ENCODE measurements at regions not wholly inside any gene's neighbourhood (a gene's known extent, or its start where the extent isn't known, plus 50 kb on each side); places are given as distances from the start of the nearest gene placed in this dataset.
"Not testable (repeated sequence)": the region's sequence is repeated elsewhere in the genome, so short reads cannot be mapped to it uniquely, and the experiment has no call there.

DNA sequence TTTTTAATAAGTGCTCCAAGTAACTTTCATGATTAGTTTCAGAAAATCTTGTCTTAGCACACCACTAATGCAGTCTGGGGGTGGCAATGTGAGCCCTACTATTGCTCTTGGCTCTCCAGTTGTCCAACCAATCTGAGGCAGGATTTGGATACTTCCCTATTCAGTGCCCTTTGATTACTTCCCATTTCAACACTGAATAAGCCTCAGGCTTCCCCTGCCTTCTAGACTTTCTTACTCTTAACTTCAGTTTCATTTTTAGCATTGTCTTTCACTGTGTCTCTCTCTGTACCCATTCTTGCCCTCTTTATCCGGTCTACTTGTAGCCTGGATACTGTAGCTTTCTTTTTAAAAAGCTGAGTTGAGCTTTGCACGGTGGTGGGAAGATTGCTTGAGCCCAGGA, 186.1 kb downstream of the C9orf152 start:
- H3K9me3 ChIP-seq, result no peaks in the 10 kb centered on the region
- no peaks in the 10 kb centered on the region for H3K36me3 ChIP-seq
- no peak overlapping the region for H3K27ac ChIP-seq
- DNase-seq (ENCODE audit: low spot score in 2 of 2), result no peak
- 72% methylated on average over 2 of the region's 2 CpGs for WGBS
- TF ChIP-seq EP300 (IDR thresholded peaks at IDR 0.05) (no peak), POLR2AphosphoS5 (IDR thresholded peaks at IDR 0.05) (no peak), POLR2A (IDR thresholded peaks at IDR 0.05) (no peak)
- TF ChIP-seq, protein P1, sequence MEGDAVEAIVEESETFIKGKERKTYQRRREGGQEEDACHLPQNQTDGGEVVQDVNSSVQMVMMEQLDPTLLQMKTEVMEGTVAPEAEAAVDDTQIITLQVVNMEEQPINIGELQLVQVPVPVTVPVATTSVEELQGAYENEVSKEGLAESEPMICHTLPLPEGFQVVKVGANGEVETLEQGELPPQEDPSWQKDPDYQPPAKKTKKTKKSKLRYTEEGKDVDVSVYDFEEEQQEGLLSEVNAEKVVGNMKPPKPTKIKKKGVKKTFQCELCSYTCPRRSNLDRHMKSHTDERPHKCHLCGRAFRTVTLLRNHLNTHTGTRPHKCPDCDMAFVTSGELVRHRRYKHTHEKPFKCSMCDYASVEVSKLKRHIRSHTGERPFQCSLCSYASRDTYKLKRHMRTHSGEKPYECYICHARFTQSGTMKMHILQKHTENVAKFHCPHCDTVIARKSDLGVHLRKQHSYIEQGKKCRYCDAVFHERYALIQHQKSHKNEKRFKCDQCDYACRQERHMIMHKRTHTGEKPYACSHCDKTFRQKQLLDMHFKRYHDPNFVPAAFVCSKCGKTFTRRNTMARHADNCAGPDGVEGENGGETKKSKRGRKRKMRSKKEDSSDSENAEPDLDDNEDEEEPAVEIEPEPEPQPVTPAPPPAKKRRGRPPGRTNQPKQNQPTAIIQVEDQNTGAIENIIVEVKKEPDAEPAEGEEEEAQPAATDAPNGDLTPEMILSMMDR (IDR thresholded peaks at IDR 0.05), result no peak
- H3K4me3 ChIP-seq, result no peak overlapping the region
- H3K4me1 ChIP-seq, result no peaks in the 10 kb centered on the region
- no peaks in the 10 kb centered on the region for H3K27me3 ChIP-seq

DNA sequence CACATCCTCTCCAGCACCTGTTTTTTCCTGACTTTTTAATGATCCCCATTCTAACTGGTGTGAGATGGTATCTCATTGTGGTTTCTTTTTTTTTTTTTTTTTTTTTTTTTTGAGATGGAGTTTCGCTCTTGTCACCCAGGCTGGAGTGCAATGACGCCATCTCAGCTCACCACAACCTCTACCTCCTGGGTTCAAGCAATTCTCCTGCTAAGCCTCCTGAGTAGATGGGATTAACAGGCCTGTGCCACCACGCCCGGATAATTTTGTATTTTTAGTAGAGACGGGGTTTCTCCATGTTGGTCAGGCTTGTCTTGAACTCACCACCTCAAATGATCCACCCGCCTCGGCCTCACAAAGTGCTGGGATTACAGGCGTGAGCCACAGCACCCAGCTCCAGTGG, 184.7 kb downstream of the C9orf152 start:
- DNase-seq (ENCODE audit: low spot score in 2 of 2); H3K27ac ChIP-seq; H3K36me3 ChIP-seq; H3K9me3 ChIP-seq; H3K4me1 ChIP-seq; H3K27me3 ChIP-seq; H3K4me3 ChIP-seq: not testable (repeated sequence)
- 94% methylated on average over 8 of the region's 8 CpGs for WGBS

DNA sequence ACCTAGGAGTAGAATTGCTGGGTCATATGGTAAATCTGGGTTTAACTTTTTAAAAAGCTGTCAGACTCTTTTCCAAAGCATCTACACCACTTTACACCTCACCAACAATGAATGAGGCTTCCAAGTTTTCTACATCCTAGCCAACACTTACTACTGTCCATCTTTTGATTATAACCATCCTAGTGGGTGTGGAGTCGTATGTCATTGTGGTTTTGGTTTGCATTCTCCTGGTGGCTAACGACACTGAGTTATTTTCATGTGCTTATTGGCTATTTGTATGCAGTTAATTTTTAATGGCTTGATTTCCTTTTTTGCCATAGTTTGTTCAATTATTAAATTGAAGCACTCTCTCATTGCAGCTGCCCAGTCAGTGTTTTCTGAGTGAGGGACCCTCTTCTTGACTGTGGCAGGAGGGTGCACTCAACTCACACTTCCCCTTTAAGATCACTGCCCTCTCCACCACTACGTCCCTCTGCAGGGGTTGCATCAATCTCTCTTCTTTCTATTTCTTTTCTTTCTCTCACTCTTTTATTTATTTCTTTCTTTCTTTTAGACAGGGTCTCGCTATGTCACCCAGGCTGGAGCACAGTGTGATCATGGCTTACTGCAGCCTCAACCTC, 182.3 kb downstream of the C9orf152 start:
- no peaks in the 10 kb centered on the region for H3K36me3 ChIP-seq
- 89% methylated on average over 4 of the region's 4 CpGs for WGBS
- no peaks in the 10 kb centered on the region for H3K27me3 ChIP-seq
- no peak overlapping the region for H3K27ac ChIP-seq
- TF ChIP-seq POLR2A (IDR thresholded peaks at IDR 0.05) (no peak), POLR2AphosphoS5 (IDR thresholded peaks at IDR 0.05) (no peak), EP300 (IDR thresholded peaks at IDR 0.05) (no peak)
- TF ChIP-seq, protein P1 (IDR thresholded peaks at IDR 0.05), result no peak
- no peak overlapping the region for H3K4me3 ChIP-seq
- peaks cover 17% of the 10 kb centered on the region for H3K4me1 ChIP-seq
- DNase-seq (ENCODE audit: low spot score in 2 of 2), result no peak
- no peaks in the 10 kb centered on the region for H3K9me3 ChIP-seq

DNA sequence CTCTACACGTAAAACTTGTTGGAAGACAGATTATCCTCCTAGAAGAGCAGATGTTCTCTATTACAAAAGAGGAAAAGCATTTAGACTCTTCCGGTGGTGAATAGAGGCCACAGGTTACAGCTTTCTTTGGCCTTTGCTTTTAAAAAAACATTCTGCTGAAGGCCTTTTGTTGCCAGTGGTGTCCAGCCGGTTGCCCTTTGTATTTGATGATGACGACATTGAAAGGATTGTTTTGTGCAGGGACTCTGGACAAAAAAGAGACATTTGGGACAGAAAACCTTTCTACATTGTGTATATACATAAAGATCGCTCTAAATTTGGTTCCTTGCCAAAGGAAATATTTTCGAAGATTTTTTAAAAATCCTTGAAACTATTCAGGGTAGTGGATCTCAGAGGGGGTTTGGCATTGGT, 180.3 kb downstream of the C9orf152 start:
- Histone ChIP-seq H3K36me3 (no peaks in the 10 kb centered on the region), H3K9me3 (no peaks in the 10 kb centered on the region), H3K4me1 (peaks cover 17% of the 10 kb centered on the region), H3K27ac (no peak overlapping the region), H3K27me3 (no peaks in the 10 kb centered on the region), H3K4me3 (no peak overlapping the region)
- TF ChIP-seq POLR2A (IDR thresholded peaks at IDR 0.05) (no peak), POLR2AphosphoS5 (IDR thresholded peaks at IDR 0.05) (no peak), EP300 (IDR thresholded peaks at IDR 0.05) (no peak)
- TF ChIP-seq, protein P1 (IDR thresholded peaks at IDR 0.05), result no peak
- no peak for DNase-seq (ENCODE audit: low spot score in 2 of 2)
- WGBS, result 54% methylated on average over 6 of the region's 6 CpGs

DNA sequence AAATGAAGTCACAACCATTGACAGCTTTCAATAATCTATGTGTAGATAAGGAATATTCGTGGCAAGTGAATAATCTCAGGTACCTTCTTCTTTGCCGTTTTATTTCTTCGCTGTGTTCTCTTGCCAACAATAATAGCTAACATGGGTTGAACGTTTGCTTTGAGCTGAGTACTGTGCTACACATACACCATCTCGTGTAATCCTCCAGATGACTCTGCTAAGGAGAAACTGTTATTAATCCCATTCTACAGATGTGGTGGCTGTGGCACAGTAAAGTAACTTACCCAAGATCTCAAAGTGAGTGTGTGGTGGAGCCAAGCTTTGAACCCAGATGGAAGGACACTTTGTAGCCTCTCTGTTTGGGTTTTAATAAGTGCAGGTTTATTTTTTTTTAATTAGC, 179.7 kb downstream of the C9orf152 start:
- TF ChIP-seq POLR2A (IDR thresholded peaks at IDR 0.05), result no peak
- TF ChIP-seq, protein P1 (IDR thresholded peaks at IDR 0.05), result no peak
- TF ChIP-seq EP300 (IDR thresholded peaks at IDR 0.05), result no peak
- TF ChIP-seq POLR2AphosphoS5 (IDR thresholded peaks at IDR 0.05), result no peak
- WGBS, result 71% methylated on average over 5 of the region's 5 CpGs
- Histone ChIP-seq H3K9me3 (no peaks in the 10 kb centered on the region), H3K27me3 (no peaks in the 10 kb centered on the region), H3K36me3 (no peaks in the 10 kb centered on the region), H3K4me1 (peaks cover 17% of the 10 kb centered on the region), H3K4me3 (no peak overlapping the region), H3K27ac (no peak overlapping the region)
- DNase-seq (ENCODE audit: low spot score in 2 of 2), result no peak

DNA sequence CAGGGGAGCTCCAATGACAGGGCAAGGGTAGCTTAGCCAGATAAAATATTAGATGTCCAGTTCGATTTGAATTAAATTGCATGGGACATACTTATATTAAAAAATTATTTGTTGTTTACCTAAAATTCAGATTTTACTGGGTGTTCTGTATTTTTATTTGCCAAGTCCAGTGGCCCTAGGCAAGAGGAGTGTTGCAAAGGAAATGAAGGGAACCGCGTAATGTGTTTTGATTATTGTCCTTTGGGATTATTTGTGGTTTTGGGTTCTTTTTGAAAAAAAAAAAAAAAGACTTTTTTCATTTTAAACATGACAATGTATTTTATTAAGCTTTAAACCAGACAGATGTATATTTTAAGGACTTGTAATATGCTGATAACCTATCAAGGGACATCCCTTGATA, 179.3 kb downstream of the C9orf152 start:
- no peaks in the 10 kb centered on the region for H3K9me3 ChIP-seq
- H3K36me3 ChIP-seq, result no peaks in the 10 kb centered on the region
- no peak for DNase-seq (ENCODE audit: low spot score in 2 of 2)
- no peaks in the 10 kb centered on the region for H3K27me3 ChIP-seq
- WGBS, result 68% methylated on average over 3 of the region's 3 CpGs
- no peak overlapping the region for H3K27ac ChIP-seq
- no peak overlapping the region for H3K4me3 ChIP-seq
- TF ChIP-seq POLR2A (IDR thresholded peaks at IDR 0.05) (no peak), EP300 (IDR thresholded peaks at IDR 0.05) (no peak), POLR2AphosphoS5 (IDR thresholded peaks at IDR 0.05) (no peak)
- TF ChIP-seq, protein P1 (IDR thresholded peaks at IDR 0.05), result no peak
- H3K4me1 ChIP-seq, result peaks cover 17% of the 10 kb centered on the region
